GM08714 (cell line): ENCODE measurements at regions not wholly inside any gene's neighbourhood (a gene's known extent, or its start where the extent isn't known, plus 50 kb on each side); places are given as distances from the start of the nearest gene placed in this dataset.

Source experiments
- H3K4me3 ChIP-seq: fragments of 200-500 bp; sonication (Bioruptor generic); 2 replicates; pipeline ENCODE4 v1.5.1; 2014; ENCODE audit warnings: mild to moderate bottlenecking, low read length, inconsistent platforms
- ZNF274 ChIP-seq: IDR thresholded peaks from 2 replicates; pipeline ENCODE4 v1.6.1; 2012; ENCODE audit warnings: mild to moderate bottlenecking, low read depth, low read length

- no peak for TF ChIP-seq ZNF274
- no peak overlapping the region for H3K4me3 ChIP-seq
These were observed 201.3 kb upstream of the BTBD3 start for GRCh38 chr20:11716239-11716944.

- H3K4me3 ChIP-seq: no peak overlapping the region
- TF ChIP-seq ZNF274: no peak
These were observed 200.8 kb upstream of the BTBD3 start for GRCh38 chr20:11716945-11717248.

- no peak for TF ChIP-seq ZNF274
These were observed 200.1 kb upstream of the BTBD3 start for GRCh38 chr20:11717562-11717961.

GRCh38 chr20:11718474-11719094 lies 199.1 kb upstream of the BTBD3 start:
- H3K4me3 ChIP-seq: no peak overlapping the region
- TF ChIP-seq ZNF274: no peak

More at GRCh38 chr20:11717562-11717961, 200.1 kb upstream of the BTBD3 start:
- no peak overlapping the region for H3K4me3 ChIP-seq

GRCh38 chr20:11719153-11719552 lies 198.5 kb upstream of the BTBD3 start:
- H3K4me3 ChIP-seq: no peak overlapping the region

GRCh38 chr20:11721411-11721810 lies 196.3 kb upstream of the BTBD3 start:
- TF ChIP-seq ZNF274: no peak
- no peak overlapping the region for H3K4me3 ChIP-seq

More at GRCh38 chr20:11719153-11719552, 198.5 kb upstream of the BTBD3 start:
- no peak for TF ChIP-seq ZNF274

- TF ChIP-seq ZNF274: no peak
- no peak overlapping the region for H3K4me3 ChIP-seq
These were observed 193.6 kb upstream of the BTBD3 start for GRCh38 chr20:11724097-11724496.

- no peak for TF ChIP-seq ZNF274
- H3K4me3 ChIP-seq: no peak overlapping the region
These were observed 191.7 kb upstream of the BTBD3 start for GRCh38 chr20:11726026-11726425.

- TF ChIP-seq ZNF274: no peak
- H3K4me3 ChIP-seq: no peak overlapping the region
These were observed 190.0 kb upstream of the BTBD3 start for GRCh38 chr20:11727708-11728107.

GRCh38 chr20:11728937-11729336 lies 188.8 kb upstream of the BTBD3 start:
- TF ChIP-seq ZNF274: no peak
- no peak overlapping the region for H3K4me3 ChIP-seq

- H3K4me3 ChIP-seq: no peak overlapping the region
- no peak for TF ChIP-seq ZNF274
These were observed 187.9 kb upstream of the BTBD3 start for GRCh38 chr20:11729806-11730205.

- no peak overlapping the region for H3K4me3 ChIP-seq
- TF ChIP-seq ZNF274: no peak
These were observed 183.3 kb upstream of the BTBD3 start for GRCh38 chr20:11734431-11734830.

GRCh38 chr20:11738852-11739251 lies 178.8 kb upstream of the BTBD3 start:
- no peak overlapping the region for H3K4me3 ChIP-seq
- no peak for TF ChIP-seq ZNF274

- TF ChIP-seq ZNF274: no peak
- no peak overlapping the region for H3K4me3 ChIP-seq
These were observed 176.7 kb upstream of the BTBD3 start for GRCh38 chr20:11740975-11741374.

- no peak overlapping the region for H3K4me3 ChIP-seq
- TF ChIP-seq ZNF274: no peak
These were observed 172.5 kb upstream of the BTBD3 start for GRCh38 chr20:11745145-11745544.

- no peak for TF ChIP-seq ZNF274
- H3K4me3 ChIP-seq: no peak overlapping the region
These were observed 169.3 kb upstream of the BTBD3 start for GRCh38 chr20:11748436-11748835.
